Heart left ventricle (tissue), 16 donors: ENCODE measurements at regions not wholly inside any gene's neighbourhood (a gene's known extent, or its start where the extent isn't known, plus 50 kb on each side); places are given as distances from the start of the nearest gene placed in this dataset.

Experiments used
- ATAC-seq, 4 donors: fragments of 200-7000 bp; cut with Tn5 transposase; one replicate each; pipeline ENCODE4 v1.9.1; 2020 to 2022; ENCODE audit warnings: moderate library complexity in 4 of 4, mild to moderate bottlenecking in 3 of 4, moderate number of reproducible peaks in 1 of 4
- DNase-seq, 5 donors: peaks; one replicate each; pipeline ENCODE4 v3.0.0-alpha.2; 2020
- H3K27ac ChIP-seq, 12 donors: fragments of 200-600 bp; sonication (generic) in 4 of 12; one replicate each; pipeline versions ENCODE4 v1.5.0 to v1.8.0; 2016 to 2022; ENCODE audit warnings: mild to moderate bottlenecking in 2 of 12
- H3K27me3 ChIP-seq, 9 donors: fragments of 200-600 bp; sonication (generic) in 2 of 9; one replicate each; pipeline versions ENCODE4 v1.5.1 to v1.8.0; 2016 to 2022; ENCODE audit warnings: mild to moderate bottlenecking in 3 of 9
- H3K36me3 ChIP-seq, 9 donors: fragments of 200-600 bp; sonication (generic) in 2 of 9; one replicate each; pipeline versions ENCODE4 v1.5.0 to v1.8.0; 2018 to 2022; ENCODE audit warnings: mild to moderate bottlenecking in 2 of 9
- H3K4me1 ChIP-seq, 12 donors: fragments of 200-600 bp; sonication (generic) in 4 of 12; one replicate each; pipeline versions ENCODE4 v1.5.0 to v1.8.0; 2016 to 2022; ENCODE audit warnings: mild to moderate bottlenecking in 3 of 12
- H3K4me3 ChIP-seq, 12 donors: fragments of 200-600 bp; sonication (generic) in 4 of 12; one replicate each; pipeline versions ENCODE4 v1.5.0 to v1.8.0; 2017 to 2022; ENCODE audit warnings: mild to moderate bottlenecking in 9 of 12, moderate library complexity in 4 of 12
- H3K9me3 ChIP-seq, 12 donors: fragments of 200-600 bp; sonication (generic) in 4 of 12; one replicate each; pipeline versions ENCODE4 v1.5.0 to v1.8.0; 2016 to 2022; ENCODE audit warnings: mild to moderate bottlenecking in 1 of 12
- CTCF ChIP-seq, 12 donors: fragments of 200-600 bp; sonication (generic) in 4 of 12; IDR thresholded peaks; one replicate each; pipeline versions ENCODE4 v1.5.0 to v1.8.0; 2018 to 2022; ENCODE audit warnings: antibody characterized with exemption in 12 of 12, mild to moderate bottlenecking in 5 of 12
- POLR2A ChIP-seq, 2 donors: fragments of 450-650 bp; IDR thresholded peaks; one replicate each; pipeline ENCODE4 v1.6.1; 2017; ENCODE audit warnings: antibody characterized with exemption in 2 of 2, mild to moderate bottlenecking in 2 of 2, moderate library complexity in 2 of 2
- WGBS, 4 donors: extraction: QIAGEN DNeasy Blood & Tissue Kit in 2 of 4; methylation state at CpG; one replicate each; pipeline versions ENCODE4 v1.1.5 to v1.1.7; 2013 to 2018; 5-methylcytosine and 5-hydroxymethylcytosine counted together
- intact Hi-C, 10 donors: fragments of 100-400 bp; cut with DNase I; formaldehyde crosslinking; loops; one replicate each; pipeline versions ENCODE4 v1.11.1 to v1.14.2; 2022
- donor health status: ischemic (EF 13 %, LVEDD 7.1; RV severe dilation, severe dysfunction).
- donor health status: healthy with polysubstance abuse.
- donor health status: DM: no; HTN: yes; CAD: no.
- donor health status: DM: no; HTN: no; CAD: no.
- donor health status: ischemic (EF 25% LVEDD 6.9; RV normal size, moderate dysfunction).
- donor health status: ischemic (EF 25% LVEDD 5.7; RV mildly dilated, moderate dysfunction).
- donor health status: healthy.
- donor health status: DM: yes; HTN: yes; CAD: no.
- donor health status: ischemic (EF 35%, LVEDD 5.7; RV mildly dilated, moderate dysfunction).
- donor health status: nonischemic (EF 11% LVEDD 7.7; RV severe dilation, severe dysfunction).
- donor health status: DM: yes; HTN: yes; CAD: no.
- donor health status: PGD.
- donor health status: ischemic (EF 29% LVEDD 5.4; RV normal size, mild dysfunction).
- donor health status: nonischemic (EF 23%, LVEDD 6.1; RV moderate dilation, normal function).

DNA sequence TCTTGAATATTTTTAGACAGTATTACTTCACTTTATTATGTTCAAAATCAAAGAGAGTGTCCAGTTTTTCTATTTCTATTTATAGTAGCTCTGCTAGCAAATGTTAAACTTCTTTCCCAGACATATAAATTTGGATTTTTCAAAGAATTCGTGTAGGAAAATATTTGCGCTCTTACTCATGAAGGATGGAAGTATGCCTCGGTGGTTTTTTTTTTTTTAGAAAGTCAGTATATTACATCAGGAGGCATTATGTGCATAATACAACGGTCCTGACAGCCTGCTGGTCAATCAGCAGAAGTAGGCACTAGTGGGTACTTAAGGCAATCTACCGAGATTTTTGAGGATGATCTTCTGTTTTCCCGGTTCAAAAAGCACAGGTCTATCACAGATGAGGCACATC, 249.3 kb downstream of the TBX18 start:
- ATAC-seq (no peak), DNase-seq (no peak)
- Histone ChIP-seq H3K9me3 (peaks cover 0 to 6% (median 0%) of the 10 kb centered on the region in 12 donors), H3K4me1 (no peaks in the 10 kb centered on the region), H3K4me3 (no peak overlapping the region), H3K27me3 (no peaks in the 10 kb centered on the region), H3K27ac (no peak overlapping the region), H3K36me3 (no peaks in the 10 kb centered on the region)
- 57 to 77% (median 67%) methylated on average over 6 of the region's 6 CpGs for whole genome bisulfite sequencing, 4 donors
- intact Hi-C loops = no loop called here
- TF ChIP-seq CTCF (IDR thresholded peaks at IDR 0.05) = no peak
- no peak for TF ChIP-seq POLR2A (IDR thresholded peaks at IDR 0.05)

- DNase-seq (no peak), ATAC-seq (no peak)
- TF ChIP-seq POLR2A (IDR thresholded peaks at IDR 0.05) (no peak), CTCF (IDR thresholded peaks at IDR 0.05) (no peak)
- no peaks in the 10 kb centered on the region for H3K27me3 ChIP-seq
- 75 to 82% (median 77%) methylated on average over 5 of the region's 5 CpGs for WGBS, 4 donors
- intact Hi-C loops = no loop called here
- peaks cover 0 to 6% (median 0%) of the 10 kb centered on the region in 12 donors for H3K9me3 ChIP-seq
- H3K4me1 ChIP-seq = no peaks in the 10 kb centered on the region
- H3K4me3 ChIP-seq = no peak overlapping the region
- no peaks in the 10 kb centered on the region for H3K36me3 ChIP-seq
- no peak overlapping the region for H3K27ac ChIP-seq
Measured at GRCh38 chr6:84514089-84514971, 250.1 kb downstream of the TBX18 start.

DNA sequence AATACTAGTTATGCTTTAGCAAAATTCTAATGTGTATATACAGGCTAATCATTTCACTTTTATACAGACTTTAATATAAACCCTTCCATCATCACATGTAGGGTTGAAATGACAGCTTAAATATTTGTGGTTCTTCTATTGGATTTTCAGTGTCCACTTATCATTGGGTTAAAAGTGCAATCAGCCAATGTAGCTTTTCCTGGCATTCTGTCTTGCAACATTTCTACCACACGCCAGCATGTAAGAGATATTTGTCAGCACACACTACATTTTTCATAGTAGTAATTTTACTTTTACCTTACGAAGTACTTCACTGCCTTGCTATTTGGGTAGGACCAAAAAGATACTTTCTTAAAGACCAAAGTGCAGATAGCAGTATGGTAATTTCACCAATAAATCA, 252.0 kb downstream of the TBX18 start:
- Histone ChIP-seq H3K4me1 (no peaks in the 10 kb centered on the region), H3K9me3 (peaks cover 0 to 6% (median 0%) of the 10 kb centered on the region in 12 donors), H3K27me3 (no peaks in the 10 kb centered on the region), H3K4me3 (no peak overlapping the region), H3K36me3 (no peaks in the 10 kb centered on the region), H3K27ac (no peak overlapping the region)
- intact Hi-C loops = no loop called here
- TF ChIP-seq POLR2A (IDR thresholded peaks at IDR 0.05) (no peak), CTCF (IDR thresholded peaks at IDR 0.05) (no peak)
- DNase-seq (no peak), ATAC-seq (no peak)
- WGBS, 4 donors = 61 to 82% (median 75%) methylated on average over 2 of the region's 2 CpGs

DNA sequence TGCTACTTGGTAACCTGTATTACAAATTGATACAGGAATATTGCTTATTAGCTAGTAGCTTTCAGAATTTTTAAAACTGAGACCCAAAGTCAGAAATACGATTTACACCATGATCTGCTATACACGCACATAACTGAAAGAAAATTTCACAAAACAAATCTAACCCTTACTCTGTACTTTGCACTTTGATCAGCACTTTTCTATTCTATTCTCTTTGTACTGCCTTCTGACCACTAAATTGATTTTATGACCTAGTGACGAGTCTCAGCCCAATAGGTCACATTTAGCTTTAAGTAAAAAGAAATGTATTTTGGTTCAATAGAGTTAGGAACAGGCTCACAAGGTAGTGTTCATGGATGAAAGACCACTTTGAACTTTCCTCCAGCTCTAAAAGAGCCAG, 252.5 kb downstream of the TBX18 start:
- intact Hi-C loops = no loop called here
- H3K36me3 ChIP-seq = no peaks in the 10 kb centered on the region
- WGBS, 4 donors = 61 to 85% (median 80%) methylated on average over 3 of the region's 3 CpGs
- H3K4me1 ChIP-seq = no peaks in the 10 kb centered on the region
- peaks cover 0 to 6% (median 0%) of the 10 kb centered on the region in 12 donors for H3K9me3 ChIP-seq
- no peak overlapping the region for H3K4me3 ChIP-seq
- TF ChIP-seq CTCF (IDR thresholded peaks at IDR 0.05) (no peak), POLR2A (IDR thresholded peaks at IDR 0.05) (no peak)
- H3K27ac ChIP-seq = no peak overlapping the region
- ATAC-seq = no peak
- no peaks in the 10 kb centered on the region for H3K27me3 ChIP-seq
- no peak for DNase-seq
